Heart right ventricle (tissue), 16 donors: ENCODE measurements at regions not wholly inside any gene's neighbourhood (a gene's known extent, or its start where the extent isn't known, plus 50 kb on each side); places are given as distances from the start of the nearest gene placed in this dataset.

ENCODE experiments used
- ATAC-seq, 8 donors: fragments of 200-7000 bp; cut with Tn5 transposase; one replicate each; pipeline ENCODE4 v1.9.1; 2020; ENCODE audit warnings: mild to moderate bottlenecking in 8 of 8, moderate library complexity in 8 of 8, moderate number of reproducible peaks in 1 of 8
- DNase-seq, 2 donors: peaks; one replicate each; pipeline ENCODE4 v3.0.0-alpha.2; 2020
- H3K27ac ChIP-seq, 10 donors: fragments of 200-600 bp; sonication (generic) in 2 of 10; one replicate each; pipeline versions ENCODE4 v1.5.0 to v1.8.0; 2020 to 2022; ENCODE audit warnings: mild to moderate bottlenecking in 3 of 10
- H3K27me3 ChIP-seq, 7 donors: fragments of 200-600 bp; one replicate each; pipeline ENCODE4 v1.8.0; 2021 to 2022; ENCODE audit warnings: mild to moderate bottlenecking in 2 of 7
- H3K36me3 ChIP-seq, 9 donors: fragments of 200-600 bp; sonication (generic) in 1 of 9; one replicate each; pipeline versions ENCODE4 v1.5.0 to v1.8.0; 2020 to 2022; ENCODE audit warnings: mild to moderate bottlenecking in 2 of 9
- H3K4me1 ChIP-seq, 9 donors: fragments of 200-600 bp; sonication (generic) in 1 of 9; one replicate each; pipeline versions ENCODE4 v1.5.0 to v1.8.0; 2020 to 2022; ENCODE audit warnings: mild to moderate bottlenecking in 4 of 9
- H3K4me3 ChIP-seq, 10 donors: fragments of 200-600 bp; sonication (generic) in 2 of 10; one replicate each; pipeline versions ENCODE4 v1.5.0 to v1.8.0; 2020 to 2022; ENCODE audit warnings: mild to moderate bottlenecking in 7 of 10, moderate library complexity in 2 of 10
- H3K9me3 ChIP-seq, 11 donors: fragments of 200-600 bp in 10 of 11; sonication (generic) in 2 of 11; one replicate each; pipeline versions ENCODE4 v1.5.0 to v1.8.0; 2013 to 2022; ENCODE audit warnings: mild to moderate bottlenecking in 2 of 11, control low read depth in 1 of 11, moderate library complexity in 1 of 11
- CTCF ChIP-seq, 9 donors: fragments of 200-600 bp; sonication (generic) in 2 of 9; IDR thresholded peaks; one replicate each; pipeline versions ENCODE4 v1.5.0 to v1.8.0; 2021 to 2022; ENCODE audit warnings: antibody characterized with exemption in 9 of 9, mild to moderate bottlenecking in 5 of 9, moderate library complexity in 1 of 9
- WGBS, 2 donors: extraction: QIAGEN DNeasy Blood & Tissue Kit; methylation state at CpG; one replicate each; pipeline ENCODE4 v1.1.7; 2013; ENCODE audit warnings: inconsistent platforms in 1 of 2; 5-methylcytosine and 5-hydroxymethylcytosine counted together
- intact Hi-C, 10 donors: fragments of 100-400 bp; cut with DNase I; formaldehyde crosslinking; loops; one replicate each; pipeline versions ENCODE4 v1.11.1 to v1.14.2; 2022
- donor health status: Arrhythmogenic right ventricular cardiomyopathy.
- donor health status: ischemic (EF 13 %, LVEDD 7.1; RV severe dilation, severe dysfunction).
- donor health status: healthy with polysubstance abuse.
- donor health status: DM: no; HTN: yes; CAD: no.
- donor health status: DM: no; HTN: no; CAD: no.
- donor health status: ischemic (EF 25% LVEDD 6.9; RV normal size, moderate dysfunction).
- donor health status: ischemic (EF 25% LVEDD 5.7; RV mildly dilated, moderate dysfunction).
- donor health status: healthy.
- donor health status: DM: yes; HTN: yes; CAD: no.
- donor health status: Ischemic cardiomyopathy.
- donor health status: ischemic (EF 35%, LVEDD 5.7; RV mildly dilated, moderate dysfunction).
- donor health status: nonischemic (EF 11% LVEDD 7.7; RV severe dilation, severe dysfunction).
- donor health status: DM: yes; HTN: yes; CAD: no.
- donor health status: PGD.
- donor health status: ischemic (EF 29% LVEDD 5.4; RV normal size, mild dysfunction).
- donor health status: nonischemic (EF 23%, LVEDD 6.1; RV moderate dilation, normal function).

DNA sequence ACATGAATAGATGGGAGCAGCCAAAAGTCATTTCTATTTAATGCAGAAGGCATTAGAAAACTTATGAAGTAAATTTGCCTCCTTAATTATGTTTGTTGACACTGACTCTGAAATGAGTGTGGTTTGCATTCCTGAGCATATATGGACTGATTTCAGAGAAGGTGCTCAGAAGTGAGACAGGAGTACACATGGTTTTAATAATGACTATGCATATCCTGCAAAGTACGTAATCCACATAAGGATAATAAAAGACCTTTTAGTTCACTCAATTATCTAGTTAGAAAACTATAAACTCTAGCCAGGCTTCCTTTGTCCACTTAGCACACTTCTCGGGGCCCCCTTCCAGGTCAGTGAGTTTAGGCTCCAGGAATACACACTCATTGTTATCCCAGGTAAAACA, 75.7 kb upstream of the SNX2 start:
- no peak for TF ChIP-seq CTCF (IDR thresholded peaks at IDR 0.05)
- peaks cover 0 to 15% (median 0%) of the 10 kb centered on the region in 9 donors for H3K4me1 ChIP-seq
- DNase-seq: no peak
- intact Hi-C loops: loop anchor here in 1 of 10 donors (5.0 kb wide), 1 partner anchor 503 kb away; no protein-coding TSS in a partner anchor
- ATAC-seq: no peak
- no peaks in the 10 kb centered on the region for H3K36me3 ChIP-seq
- WGBS, 2 donors: 85 to 92% methylated on average over 2 of the region's 2 CpGs
- no peaks in the 10 kb centered on the region for H3K27me3 ChIP-seq
- H3K9me3 ChIP-seq: no peaks in the 10 kb centered on the region
- no peak overlapping the region for H3K4me3 ChIP-seq
- no peak overlapping the region for H3K27ac ChIP-seq

GRCh38 chr5:122701640-122702523, 73.0 kb upstream of the SNX2 start:
- H3K27me3 ChIP-seq: no peaks in the 10 kb centered on the region
- H3K36me3 ChIP-seq: no peaks in the 10 kb centered on the region
- H3K4me3 ChIP-seq: no peak overlapping the region
- ATAC-seq: no peak
- peaks cover 0 to 10% (median 0%) of the 10 kb centered on the region in 9 donors for H3K4me1 ChIP-seq
- no peak for TF ChIP-seq CTCF (IDR thresholded peaks at IDR 0.05)
- no peak for DNase-seq
- intact Hi-C loops: no loop called here
- no peaks in the 10 kb centered on the region for H3K9me3 ChIP-seq
- WGBS, 2 donors: 79 to 86% methylated on average over 8 of the region's 8 CpGs
- no peak overlapping the region for H3K27ac ChIP-seq

- no peak for TF ChIP-seq CTCF (IDR thresholded peaks at IDR 0.05)
- no peak for ATAC-seq
- Histone ChIP-seq H3K4me3 (no peak overlapping the region), H3K9me3 (no peaks in the 10 kb centered on the region), H3K36me3 (no peaks in the 10 kb centered on the region), H3K27me3 (no peaks in the 10 kb centered on the region), H3K4me1 (peaks cover 0 to 4% (median 0%) of the 10 kb centered on the region in 9 donors), H3K27ac (no peak overlapping the region)
- DNase-seq: no peak
- intact Hi-C loops: no loop called here
- WGBS, 2 donors: 91 to 96% methylated on average over 2 of the region's 2 CpGs
Observed at GRCh38 chr5:122702524-122702875, 72.4 kb upstream of the SNX2 start.

- 80 to 85% methylated on average over 4 of the region's 4 CpGs for WGBS, 2 donors
Observed at GRCh38 chr5:122703203-122703602, 71.7 kb upstream of the SNX2 start.

More at GRCh38 chr5:122703203-122703602, 71.7 kb upstream of the SNX2 start:
- no peak for DNase-seq
- Histone ChIP-seq H3K36me3 (no peaks in the 10 kb centered on the region), H3K27me3 (no peaks in the 10 kb centered on the region), H3K4me1 (peaks cover 0 to 4% (median 0%) of the 10 kb centered on the region in 9 donors), H3K9me3 (no peaks in the 10 kb centered on the region), H3K4me3 (no peak overlapping the region), H3K27ac (no peak overlapping the region)
- intact Hi-C loops: no loop called here
- no peak for TF ChIP-seq CTCF (IDR thresholded peaks at IDR 0.05)
- ATAC-seq: no peak
